RWPE1 (cell line): ENCODE measurements at regions not wholly inside any gene's neighbourhood (a gene's known extent, or its start where the extent isn't known, plus 50 kb on each side); places are given as distances from the start of the nearest gene placed in this dataset.

Experiments
- CTCF ChIA-PET: fragments of 350-600 bp; sonication (Branson Sonifier 250); formaldehyde crosslinking; extraction: SDS; loops from one replicate; lab custom pipeline; 2021; lab: Yijun Ruan, JAX
- POLR2A ChIA-PET: fragments of 400-600 bp; formaldehyde crosslinking; extraction: SDS; loops from one replicate; lab custom pipeline; 2020; ENCODE audit warnings: antibody characterized with exemption; ENCODE audit not compliant: low non-redundant PET; lab: Yijun Ruan, JAX
- DNase-seq: peaks from one replicate; pipeline ENCODE4 v3.0.0; 2012; ENCODE audit warnings: low spot score
- H3K27ac ChIP-seq: fragments of 450-650 bp; 2 replicates; pipeline ENCODE4 v1.5.1; 2017
- TF ChIP-seq, protein P1 (sequence below): fragments of 450-650 bp; conservative IDR thresholded peaks from 2 replicates; pipeline ENCODE4 v1.5.1; 2017; ENCODE audit warnings: low read depth, mild to moderate bottlenecking

DNA sequence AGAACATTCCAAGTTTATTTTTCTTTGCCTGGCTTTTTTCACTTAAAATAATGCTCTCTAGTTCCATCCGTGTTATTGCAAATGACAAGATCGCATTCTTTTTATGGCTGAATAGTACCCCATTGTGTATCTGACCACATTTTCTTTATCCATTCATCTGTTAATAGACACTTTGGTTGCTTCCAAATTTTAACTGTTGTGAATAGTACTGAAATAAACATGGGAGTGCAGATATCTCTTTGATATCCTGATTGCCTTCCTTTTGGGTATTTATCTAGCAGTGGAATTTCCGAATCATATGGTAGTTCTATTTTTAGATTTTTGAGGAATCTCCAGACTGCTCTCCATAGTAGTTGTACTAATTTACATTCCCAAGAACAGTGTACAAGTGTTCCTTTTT is 230.5 kb downstream of the FIGN start:
- TF ChIP-seq, protein P1, sequence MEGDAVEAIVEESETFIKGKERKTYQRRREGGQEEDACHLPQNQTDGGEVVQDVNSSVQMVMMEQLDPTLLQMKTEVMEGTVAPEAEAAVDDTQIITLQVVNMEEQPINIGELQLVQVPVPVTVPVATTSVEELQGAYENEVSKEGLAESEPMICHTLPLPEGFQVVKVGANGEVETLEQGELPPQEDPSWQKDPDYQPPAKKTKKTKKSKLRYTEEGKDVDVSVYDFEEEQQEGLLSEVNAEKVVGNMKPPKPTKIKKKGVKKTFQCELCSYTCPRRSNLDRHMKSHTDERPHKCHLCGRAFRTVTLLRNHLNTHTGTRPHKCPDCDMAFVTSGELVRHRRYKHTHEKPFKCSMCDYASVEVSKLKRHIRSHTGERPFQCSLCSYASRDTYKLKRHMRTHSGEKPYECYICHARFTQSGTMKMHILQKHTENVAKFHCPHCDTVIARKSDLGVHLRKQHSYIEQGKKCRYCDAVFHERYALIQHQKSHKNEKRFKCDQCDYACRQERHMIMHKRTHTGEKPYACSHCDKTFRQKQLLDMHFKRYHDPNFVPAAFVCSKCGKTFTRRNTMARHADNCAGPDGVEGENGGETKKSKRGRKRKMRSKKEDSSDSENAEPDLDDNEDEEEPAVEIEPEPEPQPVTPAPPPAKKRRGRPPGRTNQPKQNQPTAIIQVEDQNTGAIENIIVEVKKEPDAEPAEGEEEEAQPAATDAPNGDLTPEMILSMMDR, result no peak
- DNase-seq, result no peak
- POLR2A ChIA-PET, result no interaction called here
- H3K27ac ChIP-seq, result no peak overlapping the region
- CTCF ChIA-PET, result no interaction called here

DNA sequence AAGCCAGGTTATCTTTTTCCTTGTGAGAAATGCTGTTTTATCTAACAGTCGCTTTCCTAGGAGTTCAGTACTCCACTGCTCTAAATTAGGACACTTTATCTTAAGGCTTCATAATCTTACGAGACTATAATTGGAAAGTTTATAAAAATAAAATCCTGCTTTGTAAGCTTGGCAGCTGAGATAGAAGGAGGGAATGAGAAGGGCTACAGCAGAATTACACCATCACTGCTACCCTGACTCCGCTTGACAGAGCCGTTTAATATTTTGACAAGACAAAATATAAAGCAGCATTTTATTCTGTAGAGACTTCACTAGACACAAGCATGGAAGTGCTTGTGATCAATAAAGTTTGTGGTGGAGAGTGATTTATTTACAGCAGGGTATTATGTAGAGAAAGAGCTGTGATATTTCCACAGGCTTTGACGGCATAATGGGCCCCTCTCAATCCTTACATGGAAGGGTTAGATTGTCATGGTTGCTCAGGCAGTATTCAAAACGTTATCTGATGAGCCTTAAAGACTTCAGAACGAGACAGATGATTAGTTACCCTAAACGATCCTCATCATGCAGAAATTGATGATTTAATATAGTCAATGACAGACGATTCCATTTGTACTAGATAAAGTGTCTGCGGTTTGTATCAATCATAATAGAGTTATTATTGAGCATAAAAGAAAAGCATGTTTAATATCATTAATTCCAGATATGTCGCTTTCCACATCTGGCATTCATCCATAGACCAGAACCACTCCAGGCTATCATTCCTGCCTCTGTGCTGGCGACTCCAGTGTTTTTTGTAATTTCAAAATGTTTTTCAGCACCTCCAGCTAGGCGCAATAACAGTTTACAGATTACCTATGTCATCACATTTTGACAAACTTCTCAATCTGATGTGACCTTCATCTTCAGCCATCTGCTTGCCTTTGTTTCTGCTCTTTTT is 242.2 kb downstream of the FIGN start:
- ChIA-PET CTCF (no interaction called here), POLR2A (no interaction called here)
- no peak for DNase-seq
- no peak overlapping the region for H3K27ac ChIP-seq
- TF ChIP-seq, protein P1, result no peak

DNA sequence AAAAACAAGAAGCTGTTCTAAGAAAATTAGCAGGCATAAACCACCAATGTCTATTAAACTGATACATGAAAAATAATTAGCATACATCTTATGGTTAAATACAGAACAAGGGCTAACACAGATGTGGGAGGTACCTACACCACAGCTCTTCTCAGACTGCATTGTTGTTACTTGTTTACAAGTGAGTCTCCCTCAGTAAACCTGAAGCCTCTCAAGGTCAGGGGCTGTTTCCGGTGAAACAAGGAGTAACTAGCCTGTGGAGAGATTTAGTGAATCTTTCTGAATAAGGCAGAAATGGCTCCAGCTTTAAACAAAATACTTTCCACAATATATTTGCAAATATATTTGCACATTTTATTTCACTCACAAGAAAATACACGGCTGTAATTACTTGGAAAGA is 244.0 kb downstream of the FIGN start:
- no peak overlapping the region for H3K27ac ChIP-seq
- CTCF ChIA-PET, result no interaction called here
- DNase-seq, result no peak
- TF ChIP-seq, protein P1, result no peak
- POLR2A ChIA-PET, result no interaction called here

DNA sequence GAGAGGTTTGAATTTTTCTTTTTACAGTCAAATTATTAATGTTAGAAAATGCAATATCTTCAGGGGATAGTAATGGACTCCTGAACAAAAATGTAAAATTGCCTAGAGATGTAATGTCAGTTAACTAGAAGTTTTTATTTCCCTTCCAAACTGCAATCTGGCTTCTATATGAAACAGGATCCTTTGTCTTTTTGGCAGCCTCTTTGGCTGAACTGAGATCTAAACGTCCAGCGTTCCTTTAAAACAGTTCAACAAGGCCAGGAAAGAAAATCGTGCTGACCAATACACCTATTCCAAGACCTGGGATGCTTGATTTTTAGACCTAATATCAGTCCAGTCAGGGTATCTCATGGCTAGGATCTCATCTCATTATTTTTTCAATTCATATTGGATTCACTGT is 245.5 kb downstream of the FIGN start:
- ChIA-PET POLR2A (no interaction called here), CTCF (no interaction called here)
- no peak for DNase-seq
- TF ChIP-seq, protein P1, result no peak
- no peak overlapping the region for H3K27ac ChIP-seq

DNA sequence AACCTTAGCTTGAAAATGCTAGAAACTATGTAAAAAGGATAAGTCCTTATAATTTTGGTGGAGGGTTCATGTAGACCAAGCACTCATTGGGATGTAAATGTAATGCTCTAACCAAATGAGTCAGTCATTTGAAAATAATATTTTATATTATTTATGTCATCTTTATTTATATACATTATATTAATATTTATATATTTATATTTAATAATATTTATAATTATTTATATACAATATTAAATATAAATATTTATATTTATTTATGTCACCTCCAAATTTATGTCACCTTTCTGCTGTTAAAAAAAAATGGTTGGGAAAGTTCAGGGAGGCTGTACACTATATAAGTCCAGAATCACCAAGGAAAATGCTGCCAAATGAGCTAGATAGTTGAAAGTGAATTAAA is 254.3 kb downstream of the FIGN start:
- no peak for DNase-seq
- TF ChIP-seq, protein P1, result no peak
- ChIA-PET POLR2A (no interaction called here), CTCF (interaction anchor here (0.7 to 0.9 kb wide), 2 partner anchors 9 to 26 kb away, joined by 4 to 5 read pairs; no protein-coding TSS in a partner anchor)
- no peak overlapping the region for H3K27ac ChIP-seq

DNA sequence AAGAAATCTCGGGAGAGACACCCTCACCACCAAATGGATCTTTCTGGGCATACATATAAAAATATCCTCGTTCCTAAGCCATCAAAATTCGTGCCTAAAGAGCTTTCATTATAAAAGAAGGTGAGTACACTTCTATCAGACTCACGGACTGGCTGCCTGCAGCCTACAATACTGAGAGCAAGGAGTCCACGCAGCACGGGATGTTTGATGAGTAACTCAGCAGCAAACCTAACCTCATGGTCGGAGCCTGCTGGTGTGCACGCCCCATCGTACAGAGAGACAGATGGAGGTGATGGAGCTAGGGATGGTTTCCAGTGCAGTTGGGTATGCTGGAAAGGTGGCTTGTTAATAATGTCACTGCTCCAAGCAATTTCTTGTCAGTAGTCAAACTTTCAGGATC is 256.2 kb downstream of the FIGN start:
- no peak overlapping the region for H3K27ac ChIP-seq
- POLR2A ChIA-PET, result no interaction called here
- CTCF ChIA-PET, result no interaction called here
- no peak for DNase-seq
- TF ChIP-seq, protein P1, result no peak
